Keratinocyte (primary cell): ENCODE measurements at regions not wholly inside any gene's neighbourhood (a gene's known extent, or its start where the extent isn't known, plus 50 kb on each side); places are given as distances from the start of the nearest gene placed in this dataset.

Source experiments
- DNase-seq: peaks from one replicate; pipeline ENCODE4 v3.0.0-alpha.2; 2011; ENCODE audit warnings: low read depth, missing footprints, low spot score
- FAIRE-seq: peaks from 2 replicates; lab custom pipeline; 2011; peaks lifted over from hg19 to GRCh38; lab: Jason Lieb, UNC
- H2AFZ ChIP-seq: 2 replicates; pipeline ENCODE4 v1.6.0; 2012; ENCODE audit warnings: low read length, control low read depth, inconsistent platforms; ENCODE audit not compliant: control insufficient read depth
- H3K27ac ChIP-seq: 2 replicates; pipeline ENCODE4 v1.5.1; 2011; ENCODE audit warnings: low read length; ENCODE audit not compliant: control insufficient read depth, insufficient read depth
- H3K27me3 ChIP-seq: 3 replicates; pipeline ENCODE4 v1.6.0; 2011; ENCODE audit warnings: low read length; ENCODE audit not compliant: control insufficient read depth, insufficient read depth; ENCODE audit errors: extremely low read depth
- H3K36me3 ChIP-seq, 2 experiments: 2 replicates in 1 of 2; 3 replicates in 1 of 2; pipeline ENCODE4 v1.5.1; 2011; ENCODE audit warnings: low read length in 2 of 2, mild to moderate bottlenecking in 1 of 2; ENCODE audit not compliant: control insufficient read depth in 2 of 2, insufficient read depth in 2 of 2; ENCODE audit errors: extremely low read depth in 1 of 2
- H3K4me1 ChIP-seq: 3 replicates; pipeline ENCODE4 v1.5.1; 2011; ENCODE audit warnings: low read length; ENCODE audit not compliant: control insufficient read depth, insufficient read depth; ENCODE audit errors: extremely low read depth
- H3K4me2 ChIP-seq: 3 replicates; pipeline ENCODE4 v1.6.0; 2011; ENCODE audit warnings: low read depth, low read length; ENCODE audit not compliant: control insufficient read depth, insufficient read depth; ENCODE audit errors: extremely low read depth
- H3K4me3 ChIP-seq, 3 experiments: fragments of 200-600 bp in 1 of 3; sonication (generic) in 1 of 3; 2 replicates in 2 of 3; 3 replicates in 1 of 3; pipeline ENCODE4 v1.5.1; 2011 to 2016; ENCODE audit warnings: low read length in 3 of 3, mild to moderate bottlenecking in 3 of 3, control low read depth in 2 of 3, inconsistent platforms in 1 of 3, low read depth in 1 of 3, mixed read lengths in 1 of 3, mixed run types in 1 of 3, moderate library complexity in 1 of 3; ENCODE audit not compliant: control insufficient read depth in 2 of 3, insufficient read depth in 2 of 3; ENCODE audit errors: extremely low read depth in 1 of 3
- H3K79me2 ChIP-seq: 2 replicates; pipeline ENCODE4 v1.6.0; 2012; ENCODE audit warnings: low read length; ENCODE audit not compliant: control insufficient read depth, insufficient read depth
- H3K9ac ChIP-seq: 3 replicates; pipeline ENCODE4 v1.6.0; 2011; ENCODE audit warnings: low read length; ENCODE audit not compliant: control insufficient read depth, insufficient read depth; ENCODE audit errors: extremely low read depth
- H3K9me1 ChIP-seq: 3 replicates; pipeline ENCODE4 v1.6.0; 2011; ENCODE audit warnings: low read length; ENCODE audit not compliant: control insufficient read depth, insufficient read depth; ENCODE audit errors: extremely low read depth
- H3K9me3 ChIP-seq: 2 replicates; pipeline ENCODE4 v1.5.1; 2012; ENCODE audit warnings: low read depth, low read length; ENCODE audit not compliant: control insufficient read depth
- H4K20me1 ChIP-seq: 3 replicates; pipeline ENCODE4 v1.6.0; 2011; ENCODE audit warnings: low read length; ENCODE audit not compliant: control insufficient read depth, insufficient read depth; ENCODE audit errors: extremely low read depth
- CTCF ChIP-seq, 3 experiments: IDR thresholded peaks in 1 of 3; conservative IDR thresholded peaks in 1 of 3; optimal IDR thresholded peaks in 1 of 3; 2 replicates in 2 of 3; 3 replicates in 1 of 3; pipeline versions ENCODE3 to v1.5.1; 2011; ENCODE audit warnings: low read length in 3 of 3, mild to moderate bottlenecking in 3 of 3, moderate library complexity in 2 of 3, control low read depth in 1 of 3, inconsistent platforms in 1 of 3; ENCODE audit not compliant: insufficient read depth in 2 of 3; ENCODE audit errors: extremely low read depth in 1 of 3
- EZH2 ChIP-seq: IDR thresholded peaks from one replicate; pipeline ENCODE4 v1.6.1; 2012; ENCODE audit warnings: inconsistent platforms, mild to moderate bottlenecking, low read length, moderate library complexity
- dilution Hi-C: fragments of 300-500 bp; cut with MboI; formaldehyde crosslinking; loops from one replicate; pipeline ENCODE4 v1.7.0; 2020; ENCODE audit warnings: low sequenced_read_pairs; ENCODE audit not compliant: extremely low pct_ligation_motif_present

GRCh38 chr7:115505136-115505535 lies 525.4 kb downstream of the TFEC start:
- H3K9me3 ChIP-seq, result no peaks in the 10 kb centered on the region
- FAIRE-seq, result no peak
- H3K36me3 ChIP-seq, result no peaks in the 10 kb centered on the region
- no peak overlapping the region for H3K4me2 ChIP-seq
- H3K27me3 ChIP-seq, result no peaks in the 10 kb centered on the region
- no peaks in the 10 kb centered on the region for H3K4me1 ChIP-seq
- H3K79me2 ChIP-seq, result no peaks in the 10 kb centered on the region
- no peak overlapping the region for H3K27ac ChIP-seq
- H2AFZ ChIP-seq, result no peak overlapping the region
- TF ChIP-seq EZH2 (no peak), CTCF (optimal IDR thresholded peaks at IDR 0.05 in 1 of 3, IDR thresholded peaks at IDR 0.05 in 1 of 3, conservative IDR thresholded peaks at IDR 0.05 in 1 of 3; ENCODE audit: extremely low read depth in 1 of 3, insufficient read depth in 2 of 3, low read length in 3 of 3) (no peak)
- H3K9ac ChIP-seq, result no peak overlapping the region
- DNase-seq, result no peak
- no peaks in the 10 kb centered on the region for H4K20me1 ChIP-seq
- dilution Hi-C loops, result no loop called here
- H3K9me1 ChIP-seq, result no peaks in the 10 kb centered on the region
- H3K4me3 ChIP-seq, result no peak overlapping the region

GRCh38 chr7:115499956-115500355 lies 530.6 kb downstream of the TFEC start:
- no peaks in the 10 kb centered on the region for H3K4me1 ChIP-seq
- no peak overlapping the region for H3K9ac ChIP-seq
- H3K79me2 ChIP-seq, result no peaks in the 10 kb centered on the region
- H3K9me1 ChIP-seq, result no peaks in the 10 kb centered on the region
- no peak overlapping the region for H3K27ac ChIP-seq
- no peak overlapping the region for H3K4me2 ChIP-seq
- no peak overlapping the region for H2AFZ ChIP-seq
- TF ChIP-seq CTCF (optimal IDR thresholded peaks at IDR 0.05 in 1 of 3, IDR thresholded peaks at IDR 0.05 in 1 of 3, conservative IDR thresholded peaks at IDR 0.05 in 1 of 3; ENCODE audit: extremely low read depth in 1 of 3, insufficient read depth in 2 of 3, low read length in 3 of 3) (no peak), EZH2 (no peak)
- H3K36me3 ChIP-seq, result no peaks in the 10 kb centered on the region
- H3K27me3 ChIP-seq, result peaks cover under 1% of the 10 kb centered on the region
- no peak overlapping the region for H3K4me3 ChIP-seq
- FAIRE-seq, result no peak
- no peaks in the 10 kb centered on the region for H3K9me3 ChIP-seq
- no peak for DNase-seq
- no peaks in the 10 kb centered on the region for H4K20me1 ChIP-seq
- dilution Hi-C loops, result no loop called here
